ENCODE measurements at regions not wholly inside any gene's neighbourhood (a gene's known extent, or its start where the extent isn't known, plus 50 kb on each side); places are given as distances from the start of the nearest gene placed in this dataset.
A peak's percentile ranks its signal among the peaks of the same experiment; 100 is the strongest.

GRCh38 chr7:118057404-118057803 lies 126.6 kb upstream of the LSM8 start:
- Histone ChIP-seq H3K36me3 (ENCODE audit: low read depth, low read length) (no peaks in the 10 kb centered on the region), H3F3A (ENCODE audit: low read length, unreplicated experiment) (no peaks in the 10 kb centered on the region), H3K9me2 (replicated peaks; ENCODE audit: low read length) (no peaks in the 10 kb centered on the region), H3K4me1 (ENCODE audit: insufficient read depth, low read length) (no peaks in the 10 kb centered on the region), H4K20me1 (ENCODE audit: low read length) (no peaks in the 10 kb centered on the region), H3K79me2 (ENCODE audit: low read length) (no peaks in the 10 kb centered on the region), H3K4me3 (ENCODE audit: low read length) (no peak overlapping the region), H3K9me3 (ENCODE audit: low read length) (no peaks in the 10 kb centered on the region), H3K27me3 (ENCODE audit: low read length) (no peaks in the 10 kb centered on the region), H3K4me2 (ENCODE audit: low read length) (no peak overlapping the region), H3K27ac (ENCODE audit: low read length) (no peak overlapping the region), H2AFZ (ENCODE audit: low read length) (no peak overlapping the region), H3K9ac (ENCODE audit: low read length) (no peak overlapping the region)
- BruUV-seq (replicated peaks): no TSS peak
- CTCF ChIA-PET: no interaction called here
- intact Hi-C loops (cut with micrococcal nuclease): no loop called here
- TF ChIP-seq, protein P1, sequence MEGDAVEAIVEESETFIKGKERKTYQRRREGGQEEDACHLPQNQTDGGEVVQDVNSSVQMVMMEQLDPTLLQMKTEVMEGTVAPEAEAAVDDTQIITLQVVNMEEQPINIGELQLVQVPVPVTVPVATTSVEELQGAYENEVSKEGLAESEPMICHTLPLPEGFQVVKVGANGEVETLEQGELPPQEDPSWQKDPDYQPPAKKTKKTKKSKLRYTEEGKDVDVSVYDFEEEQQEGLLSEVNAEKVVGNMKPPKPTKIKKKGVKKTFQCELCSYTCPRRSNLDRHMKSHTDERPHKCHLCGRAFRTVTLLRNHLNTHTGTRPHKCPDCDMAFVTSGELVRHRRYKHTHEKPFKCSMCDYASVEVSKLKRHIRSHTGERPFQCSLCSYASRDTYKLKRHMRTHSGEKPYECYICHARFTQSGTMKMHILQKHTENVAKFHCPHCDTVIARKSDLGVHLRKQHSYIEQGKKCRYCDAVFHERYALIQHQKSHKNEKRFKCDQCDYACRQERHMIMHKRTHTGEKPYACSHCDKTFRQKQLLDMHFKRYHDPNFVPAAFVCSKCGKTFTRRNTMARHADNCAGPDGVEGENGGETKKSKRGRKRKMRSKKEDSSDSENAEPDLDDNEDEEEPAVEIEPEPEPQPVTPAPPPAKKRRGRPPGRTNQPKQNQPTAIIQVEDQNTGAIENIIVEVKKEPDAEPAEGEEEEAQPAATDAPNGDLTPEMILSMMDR (conservative IDR thresholded peaks at IDR 0.05; ENCODE audit: low read depth, low read length): no peak
- no peak for TF ChIP-seq EZH2 (IDR thresholded peaks at IDR 0.05; ENCODE audit: low read length, unreplicated experiment)
- TF ChIP-seq EZH2phosphoT487 (IDR thresholded peaks at IDR 0.05; ENCODE audit: borderline replicate concordance, low read length): no peak
- ATAC-seq (peak; percentile 54), DNase-seq (peak; percentile 38)
- POLR2A ChIA-PET (ENCODE audit: unreplicated experiment): no interaction called here

DNA sequence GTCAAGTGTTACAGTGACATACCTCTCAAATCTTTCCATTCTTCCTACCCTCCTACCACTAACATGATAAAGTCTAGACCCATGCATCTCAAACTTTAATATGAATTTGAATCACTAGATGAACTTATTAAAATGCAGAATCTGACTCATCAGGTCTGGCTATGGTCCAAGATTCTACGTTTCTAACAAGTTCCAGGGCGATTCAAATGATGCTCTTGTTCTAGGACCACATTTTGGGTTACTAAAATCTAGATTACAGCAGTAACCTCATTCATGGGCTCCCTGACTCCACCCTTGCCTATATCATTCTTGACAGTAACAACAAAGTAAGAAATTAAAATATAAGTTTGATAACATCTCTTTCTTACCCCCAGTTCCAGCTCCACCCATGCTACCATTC lies 124.8 kb upstream of the LSM8 start:
- ATAC-seq (no peak), DNase-seq (peak; percentile 40)
- no peaks in the 10 kb centered on the region for H4K20me1 ChIP-seq (ENCODE audit: low read length)
- H3K4me1 ChIP-seq (ENCODE audit: insufficient read depth, low read length): no peaks in the 10 kb centered on the region
- no peaks in the 10 kb centered on the region for H3K36me3 ChIP-seq (ENCODE audit: low read depth, low read length)
- H3K27ac ChIP-seq (ENCODE audit: low read length): no peak overlapping the region
- H3K4me3 ChIP-seq (ENCODE audit: low read length): no peak overlapping the region
- no peaks in the 10 kb centered on the region for H3K79me2 ChIP-seq (ENCODE audit: low read length)
- intact Hi-C loops (cut with micrococcal nuclease): no loop called here
- H3K9me2 ChIP-seq (replicated peaks; ENCODE audit: low read length): no peaks in the 10 kb centered on the region
- no peaks in the 10 kb centered on the region for H3K27me3 ChIP-seq (ENCODE audit: low read length)
- no TSS peak for BruUV-seq (replicated peaks)
- no peak overlapping the region for H3K9ac ChIP-seq (ENCODE audit: low read length)
- H3F3A ChIP-seq (ENCODE audit: low read length, unreplicated experiment): no peaks in the 10 kb centered on the region
- no peak for TF ChIP-seq EZH2 (IDR thresholded peaks at IDR 0.05; ENCODE audit: low read length, unreplicated experiment)
- TF ChIP-seq EZH2phosphoT487 (IDR thresholded peaks at IDR 0.05; ENCODE audit: borderline replicate concordance, low read length): no peak
- TF ChIP-seq, protein P1 (conservative IDR thresholded peaks at IDR 0.05; ENCODE audit: low read depth, low read length): no peak
- H3K4me2 ChIP-seq (ENCODE audit: low read length): no peak overlapping the region
- ChIA-PET POLR2A (ENCODE audit: unreplicated experiment) (no interaction called here), CTCF (no interaction called here)
- no peak overlapping the region for H2AFZ ChIP-seq (ENCODE audit: low read length)
- H3K9me3 ChIP-seq (ENCODE audit: low read length): no peaks in the 10 kb centered on the region

DNA sequence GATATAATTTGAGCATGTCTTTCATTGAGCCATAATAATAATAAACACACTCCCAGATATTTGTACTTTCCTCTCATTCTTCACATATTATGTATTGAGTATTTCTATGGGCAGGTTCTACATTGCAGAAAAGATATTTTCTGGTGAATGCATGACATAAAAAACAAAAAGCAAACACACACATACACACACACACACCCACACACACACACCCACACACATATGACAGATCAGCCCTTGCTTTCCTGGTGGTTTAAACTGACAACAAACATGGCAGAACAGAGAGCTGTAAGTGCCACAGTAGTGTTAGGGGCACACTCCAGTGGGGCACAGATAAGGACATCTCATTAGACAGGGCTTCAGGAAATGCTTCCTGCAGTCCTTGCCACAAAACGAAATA lies 123.3 kb upstream of the LSM8 start:
- Histone ChIP-seq H2AFZ (ENCODE audit: low read length) (no peak overlapping the region), H3K79me2 (ENCODE audit: low read length) (no peaks in the 10 kb centered on the region), H3K36me3 (ENCODE audit: low read depth, low read length) (no peaks in the 10 kb centered on the region), H3K9ac (ENCODE audit: low read length) (no peak overlapping the region), H3F3A (ENCODE audit: low read length, unreplicated experiment) (no peaks in the 10 kb centered on the region), H3K27me3 (ENCODE audit: low read length) (no peaks in the 10 kb centered on the region), H3K4me1 (ENCODE audit: insufficient read depth, low read length) (no peaks in the 10 kb centered on the region), H3K4me2 (ENCODE audit: low read length) (no peak overlapping the region), H3K9me2 (replicated peaks; ENCODE audit: low read length) (no peaks in the 10 kb centered on the region), H3K4me3 (ENCODE audit: low read length) (no peak overlapping the region), H3K9me3 (ENCODE audit: low read length) (no peaks in the 10 kb centered on the region), H3K27ac (ENCODE audit: low read length) (no peak overlapping the region), H4K20me1 (ENCODE audit: low read length) (no peaks in the 10 kb centered on the region)
- ChIA-PET CTCF (no interaction called here), POLR2A (ENCODE audit: unreplicated experiment) (no interaction called here)
- BruUV-seq (replicated peaks): no TSS peak
- TF ChIP-seq, protein P1 (conservative IDR thresholded peaks at IDR 0.05; ENCODE audit: low read depth, low read length): no peak
- TF ChIP-seq EZH2 (IDR thresholded peaks at IDR 0.05; ENCODE audit: low read length, unreplicated experiment) (no peak), EZH2phosphoT487 (IDR thresholded peaks at IDR 0.05; ENCODE audit: borderline replicate concordance, low read length) (no peak)
- intact Hi-C loops (cut with micrococcal nuclease): no loop called here
- DNase-seq (no peak), ATAC-seq (no peak)
